ENCODE measurements at regions not wholly inside any gene's neighbourhood (a gene's known extent, or its start where the extent isn't known, plus 50 kb on each side); places are given as distances from the start of the nearest gene placed in this dataset.
A peak's percentile ranks its signal among the peaks of the same experiment; 100 is the strongest.

GRCh38 chr5:108681079-108681921 is 66.4 kb upstream of the FER start:
- DNase-seq (ENCODE audit: low read depth): peak; percentile 26

DNA sequence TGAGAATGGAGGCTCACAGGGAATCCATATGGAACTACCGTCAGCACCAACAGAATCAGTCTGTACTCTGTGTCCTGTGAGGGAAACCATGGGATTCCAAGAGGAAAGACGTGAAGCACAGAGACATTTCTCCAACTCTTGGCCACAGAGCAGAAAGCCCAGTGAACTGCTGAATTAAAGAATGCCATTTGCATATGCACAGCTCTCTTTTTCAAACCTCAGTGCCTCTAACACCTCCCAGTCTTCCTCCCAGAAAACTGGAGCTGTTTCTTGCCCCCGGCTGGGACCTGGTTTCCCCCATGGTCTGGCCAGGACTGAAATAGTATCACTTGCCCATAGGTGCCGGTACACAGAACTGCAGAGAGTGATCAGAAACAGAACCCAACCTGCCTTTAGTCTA is 69.6 kb upstream of the FER start:
- no peak overlapping the region for H3K4me3 ChIP-seq (ENCODE audit: low read depth, low read length)
- no peak for TF ChIP-seq CTCF (conservative IDR thresholded peaks at IDR 0.05; ENCODE audit: low read depth, low read length)
- DNase-seq (ENCODE audit: low read depth): no peak

More at GRCh38 chr5:108681079-108681921, 66.4 kb upstream of the FER start:
- TF ChIP-seq CTCF (conservative IDR thresholded peaks at IDR 0.05; ENCODE audit: low read depth, low read length): peak; percentile 90
- no peak overlapping the region for H3K4me3 ChIP-seq (ENCODE audit: low read depth, low read length)

DNA sequence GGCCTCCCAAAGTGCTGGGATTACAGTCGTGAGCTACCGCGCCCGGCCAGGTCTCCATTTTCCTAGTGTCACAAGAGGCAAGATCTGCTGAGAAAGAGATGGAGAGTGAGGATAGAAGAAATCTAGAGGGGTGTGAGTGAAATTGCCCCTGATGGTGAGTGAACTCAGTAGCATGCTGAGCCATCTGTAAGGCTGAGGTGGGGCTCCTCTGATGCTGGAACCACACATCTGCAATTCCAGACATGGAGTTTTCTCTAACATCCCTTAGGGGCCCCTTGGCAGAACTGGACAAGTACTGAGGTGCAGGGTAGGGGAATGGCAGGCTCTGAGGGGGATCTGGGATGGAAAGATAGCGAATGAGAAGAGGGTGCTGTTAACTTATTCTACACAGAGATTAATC is 72.0 kb upstream of the FER start:
- H3K4me3 ChIP-seq (ENCODE audit: low read depth, low read length): no peak overlapping the region
- no peak for DNase-seq (ENCODE audit: low read depth)
- no peak for TF ChIP-seq CTCF (conservative IDR thresholded peaks at IDR 0.05; ENCODE audit: low read depth, low read length)

DNA sequence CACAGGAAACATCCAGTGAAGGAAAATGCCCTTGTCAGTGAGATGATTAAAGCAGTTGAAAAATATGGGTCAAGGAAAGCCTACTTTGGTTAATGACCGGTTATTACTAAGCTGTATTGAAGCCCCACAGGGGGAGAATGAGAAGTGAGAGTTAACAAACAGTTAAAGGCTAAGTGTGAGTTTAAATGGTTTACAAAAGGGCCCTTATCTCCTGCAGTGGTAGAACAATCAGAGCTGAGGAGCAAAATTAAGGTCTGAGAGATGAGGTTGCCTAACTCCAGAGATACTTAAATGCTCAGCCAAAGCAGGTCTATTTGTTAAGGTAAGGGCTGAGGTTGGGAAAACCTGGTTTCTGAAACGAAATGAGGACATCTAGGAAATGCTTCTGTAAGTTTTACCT is 75.1 kb upstream of the FER start:
- no peak for DNase-seq (ENCODE audit: low read depth)
- no peak overlapping the region for H3K4me3 ChIP-seq (ENCODE audit: low read depth, low read length)
- TF ChIP-seq CTCF (conservative IDR thresholded peaks at IDR 0.05; ENCODE audit: low read depth, low read length): no peak

DNA sequence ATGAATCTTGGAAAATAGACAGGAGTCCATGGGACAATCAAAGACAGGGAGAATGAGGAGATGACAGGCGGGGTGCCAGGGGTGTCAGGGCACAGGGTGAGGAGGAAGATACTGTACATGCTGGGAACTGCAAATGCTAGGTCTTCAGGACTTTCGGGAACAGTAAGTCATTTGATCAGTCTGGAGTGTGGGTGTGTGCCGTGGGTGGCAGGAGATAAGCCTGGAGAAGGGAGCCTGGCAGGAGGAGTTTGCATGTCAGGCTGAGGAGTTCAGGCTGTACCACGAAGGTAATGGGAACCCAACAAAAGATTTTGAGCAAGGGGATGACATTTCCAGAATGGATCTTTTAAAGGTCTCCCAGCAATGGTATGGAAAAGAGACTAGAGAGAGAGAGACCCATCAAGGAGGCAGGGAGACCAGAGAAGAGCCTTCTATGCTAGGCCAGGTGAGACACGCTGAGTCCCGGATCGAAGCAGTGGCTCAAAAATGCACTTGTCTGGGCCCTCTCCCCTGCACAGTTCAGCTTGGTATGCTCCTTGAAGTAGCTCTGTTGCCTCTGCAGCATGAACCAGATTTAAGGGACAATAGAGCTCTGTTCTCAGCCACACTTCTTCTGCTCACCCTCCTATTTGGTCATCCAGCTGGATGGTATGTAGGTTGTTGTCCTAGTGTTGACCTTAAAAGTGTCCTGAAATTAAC is 77.0 kb upstream of the FER start:
- no peak for DNase-seq (ENCODE audit: low read depth)
- TF ChIP-seq CTCF (conservative IDR thresholded peaks at IDR 0.05; ENCODE audit: low read depth, low read length): no peak
- H3K4me3 ChIP-seq (ENCODE audit: low read depth, low read length): no peak overlapping the region

- H3K4me3 ChIP-seq (ENCODE audit: low read depth, low read length): no peak overlapping the region
- DNase-seq (ENCODE audit: low read depth): no peak
- TF ChIP-seq CTCF (conservative IDR thresholded peaks at IDR 0.05; ENCODE audit: low read depth, low read length): no peak
Observed at GRCh38 chr5:108669462-108669861, 78.2 kb upstream of the FER start.
